ENCODE measurements at regions not wholly inside any gene's neighbourhood (a gene's known extent, or its start where the extent isn't known, plus 50 kb on each side); places are given as distances from the start of the nearest gene placed in this dataset.

GRCh38 chr13:61358599-61358998 lies 57.0 kb downstream of the PCDH20 start:
- Histone ChIP-seq H3K4me3 (ENCODE audit: low read depth in 1 of 2, low read length in 2 of 2) (no peak overlapping the region), H3K36me3 (ENCODE audit: control insufficient read depth in 2 of 2, insufficient read depth in 2 of 2, low read length in 1 of 2) (no peaks in the 10 kb centered on the region), H3K4me1 (ENCODE audit: control insufficient read depth in 2 of 2, insufficient read depth in 2 of 2, low read length in 1 of 2) (no peaks in the 10 kb centered on the region), H3K27me3 (ENCODE audit: control insufficient read depth in 1 of 2, insufficient read depth in 2 of 2, low read length in 2 of 2) (no peaks in the 10 kb centered on the region), H3K9me3 (ENCODE audit: control insufficient read depth in 2 of 2, insufficient read depth in 1 of 2, low read depth in 1 of 2, low read length in 1 of 2) (no peaks in the 10 kb centered on the region), H3K27ac (ENCODE audit: low read depth in 2 of 2, low read length in 1 of 2) (no peak overlapping the region)
- 26 to 44% methylated on average over 1 of the region's 1 CpG for WGBS, 2 donors

- no peaks in the 10 kb centered on the region for H3K4me1 ChIP-seq (ENCODE audit: control insufficient read depth in 2 of 2, insufficient read depth in 2 of 2, low read length in 1 of 2)
- no peaks in the 10 kb centered on the region for H3K9me3 ChIP-seq (ENCODE audit: control insufficient read depth in 2 of 2, insufficient read depth in 1 of 2, low read depth in 1 of 2, low read length in 1 of 2)
- H3K27me3 ChIP-seq (ENCODE audit: control insufficient read depth in 1 of 2, insufficient read depth in 2 of 2, low read length in 2 of 2) = no peaks in the 10 kb centered on the region
- no peak overlapping the region for H3K4me3 ChIP-seq (ENCODE audit: low read depth in 1 of 2, low read length in 2 of 2)
- H3K27ac ChIP-seq (ENCODE audit: low read depth in 2 of 2, low read length in 1 of 2) = no peak overlapping the region
- no peaks in the 10 kb centered on the region for H3K36me3 ChIP-seq (ENCODE audit: control insufficient read depth in 2 of 2, insufficient read depth in 2 of 2, low read length in 1 of 2)
- WGBS, 2 donors = 78 to 84% methylated on average over 5 of the region's 5 CpGs
Observed at GRCh38 chr13:61350341-61350740, 65.3 kb downstream of the PCDH20 start.

- peaks cover 2 to 6% of the 10 kb centered on the region in 2 donors for H3K9me3 ChIP-seq (ENCODE audit: control insufficient read depth in 2 of 2, insufficient read depth in 1 of 2, low read depth in 1 of 2, low read length in 1 of 2)
- no peak overlapping the region for H3K4me3 ChIP-seq (ENCODE audit: low read depth in 1 of 2, low read length in 2 of 2)
- WGBS, 2 donors = 82 to 87% methylated on average over 41 to 45 of the region's 45 CpGs
- H3K4me1 ChIP-seq (ENCODE audit: control insufficient read depth in 2 of 2, insufficient read depth in 2 of 2, low read length in 1 of 2) = no peaks in the 10 kb centered on the region
- H3K27me3 ChIP-seq (ENCODE audit: control insufficient read depth in 1 of 2, insufficient read depth in 2 of 2, low read length in 2 of 2) = no peaks in the 10 kb centered on the region
- H3K27ac ChIP-seq (ENCODE audit: low read depth in 2 of 2, low read length in 1 of 2) = no peak overlapping the region
- H3K36me3 ChIP-seq (ENCODE audit: control insufficient read depth in 2 of 2, insufficient read depth in 2 of 2, low read length in 1 of 2) = no peaks in the 10 kb centered on the region
Observed at GRCh38 chr13:61339054-61339621, 76.5 kb downstream of the PCDH20 start.

- H3K4me3 ChIP-seq (ENCODE audit: low read depth in 1 of 2, low read length in 2 of 2) = no peak overlapping the region
- peaks cover 0 to 3% of the 10 kb centered on the region in 2 donors for H3K9me3 ChIP-seq (ENCODE audit: control insufficient read depth in 2 of 2, insufficient read depth in 1 of 2, low read depth in 1 of 2, low read length in 1 of 2)
- WGBS, 2 donors = 76 to 78% methylated on average over 1 of the region's 1 CpG
- no peaks in the 10 kb centered on the region for H3K27me3 ChIP-seq (ENCODE audit: control insufficient read depth in 1 of 2, insufficient read depth in 2 of 2, low read length in 2 of 2)
- no peaks in the 10 kb centered on the region for H3K36me3 ChIP-seq (ENCODE audit: control insufficient read depth in 2 of 2, insufficient read depth in 2 of 2, low read length in 1 of 2)
- no peak overlapping the region for H3K27ac ChIP-seq (ENCODE audit: low read depth in 2 of 2, low read length in 1 of 2)
- no peaks in the 10 kb centered on the region for H3K4me1 ChIP-seq (ENCODE audit: control insufficient read depth in 2 of 2, insufficient read depth in 2 of 2, low read length in 1 of 2)
Observed at GRCh38 chr13:61316647-61317046, 99.0 kb downstream of the PCDH20 start.

- Histone ChIP-seq H3K4me1 (ENCODE audit: control insufficient read depth in 2 of 2, insufficient read depth in 2 of 2, low read length in 1 of 2) (no peaks in the 10 kb centered on the region), H3K27me3 (ENCODE audit: control insufficient read depth in 1 of 2, insufficient read depth in 2 of 2, low read length in 2 of 2) (no peaks in the 10 kb centered on the region), H3K4me3 (ENCODE audit: low read depth in 1 of 2, low read length in 2 of 2) (no peak overlapping the region), H3K9me3 (ENCODE audit: control insufficient read depth in 2 of 2, insufficient read depth in 1 of 2, low read depth in 1 of 2, low read length in 1 of 2) (peaks cover 2 to 3% of the 10 kb centered on the region in 2 donors), H3K27ac (ENCODE audit: low read depth in 2 of 2, low read length in 1 of 2) (no peak overlapping the region), H3K36me3 (ENCODE audit: control insufficient read depth in 2 of 2, insufficient read depth in 2 of 2, low read length in 1 of 2) (no peaks in the 10 kb centered on the region)
- WGBS, 2 donors = 83 to 88% methylated on average over 2 of the region's 2 CpGs
Observed at GRCh38 chr13:61294467-61295191, 121.0 kb downstream of the PCDH20 start.

- no peaks in the 10 kb centered on the region for H3K36me3 ChIP-seq (ENCODE audit: control insufficient read depth in 2 of 2, insufficient read depth in 2 of 2, low read length in 1 of 2)
- WGBS, 2 donors = 67 to 74% methylated on average over 4 of the region's 4 CpGs
- H3K27me3 ChIP-seq (ENCODE audit: control insufficient read depth in 1 of 2, insufficient read depth in 2 of 2, low read length in 2 of 2) = no peaks in the 10 kb centered on the region
- no peaks in the 10 kb centered on the region for H3K4me1 ChIP-seq (ENCODE audit: control insufficient read depth in 2 of 2, insufficient read depth in 2 of 2, low read length in 1 of 2)
- H3K4me3 ChIP-seq (ENCODE audit: low read depth in 1 of 2, low read length in 2 of 2) = no peak overlapping the region
- H3K9me3 ChIP-seq (ENCODE audit: control insufficient read depth in 2 of 2, insufficient read depth in 1 of 2, low read depth in 1 of 2, low read length in 1 of 2) = no peaks in the 10 kb centered on the region
- no peak overlapping the region for H3K27ac ChIP-seq (ENCODE audit: low read depth in 2 of 2, low read length in 1 of 2)
Observed at GRCh38 chr13:61286148-61286745, 129.4 kb downstream of the PCDH20 start.

GRCh38 chr13:61277586-61278276 lies 137.9 kb downstream of the PCDH20 start:
- Histone ChIP-seq H3K36me3 (ENCODE audit: control insufficient read depth in 2 of 2, insufficient read depth in 2 of 2, low read length in 1 of 2) (no peaks in the 10 kb centered on the region), H3K4me3 (ENCODE audit: low read depth in 1 of 2, low read length in 2 of 2) (no peak overlapping the region), H3K27ac (ENCODE audit: low read depth in 2 of 2, low read length in 1 of 2) (no peak overlapping the region), H3K9me3 (ENCODE audit: control insufficient read depth in 2 of 2, insufficient read depth in 1 of 2, low read depth in 1 of 2, low read length in 1 of 2) (no peaks in the 10 kb centered on the region), H3K27me3 (ENCODE audit: control insufficient read depth in 1 of 2, insufficient read depth in 2 of 2, low read length in 2 of 2) (no peaks in the 10 kb centered on the region), H3K4me1 (ENCODE audit: control insufficient read depth in 2 of 2, insufficient read depth in 2 of 2, low read length in 1 of 2) (no peaks in the 10 kb centered on the region)
- WGBS, 2 donors = 75% methylated on average over 5 of the region's 5 CpGs

- no peak overlapping the region for H3K27ac ChIP-seq (ENCODE audit: low read depth in 2 of 2, low read length in 1 of 2)
- H3K27me3 ChIP-seq (ENCODE audit: control insufficient read depth in 1 of 2, insufficient read depth in 2 of 2, low read length in 2 of 2) = no peaks in the 10 kb centered on the region
- H3K36me3 ChIP-seq (ENCODE audit: control insufficient read depth in 2 of 2, insufficient read depth in 2 of 2, low read length in 1 of 2) = no peaks in the 10 kb centered on the region
- no peaks in the 10 kb centered on the region for H3K4me1 ChIP-seq (ENCODE audit: control insufficient read depth in 2 of 2, insufficient read depth in 2 of 2, low read length in 1 of 2)
- no peak overlapping the region for H3K4me3 ChIP-seq (ENCODE audit: low read depth in 1 of 2, low read length in 2 of 2)
- 89 to 96% methylated on average over 1 of the region's 1 CpG for WGBS, 2 donors
- H3K9me3 ChIP-seq (ENCODE audit: control insufficient read depth in 2 of 2, insufficient read depth in 1 of 2, low read depth in 1 of 2, low read length in 1 of 2) = no peaks in the 10 kb centered on the region
Observed at GRCh38 chr13:61277088-61277487, 138.6 kb downstream of the PCDH20 start.

GRCh38 chr13:61276401-61276800 lies 139.2 kb downstream of the PCDH20 start:
- Histone ChIP-seq H3K4me3 (ENCODE audit: low read depth in 1 of 2, low read length in 2 of 2) (no peak overlapping the region), H3K9me3 (ENCODE audit: control insufficient read depth in 2 of 2, insufficient read depth in 1 of 2, low read depth in 1 of 2, low read length in 1 of 2) (no peaks in the 10 kb centered on the region), H3K27me3 (ENCODE audit: control insufficient read depth in 1 of 2, insufficient read depth in 2 of 2, low read length in 2 of 2) (no peaks in the 10 kb centered on the region), H3K27ac (ENCODE audit: low read depth in 2 of 2, low read length in 1 of 2) (no peak overlapping the region), H3K36me3 (ENCODE audit: control insufficient read depth in 2 of 2, insufficient read depth in 2 of 2, low read length in 1 of 2) (no peaks in the 10 kb centered on the region), H3K4me1 (ENCODE audit: control insufficient read depth in 2 of 2, insufficient read depth in 2 of 2, low read length in 1 of 2) (no peaks in the 10 kb centered on the region)
- 76 to 89% methylated on average over 2 of the region's 2 CpGs for WGBS, 2 donors
